ENCODE measurements at regions not wholly inside any gene's neighbourhood (a gene's known extent, or its start where the extent isn't known, plus 50 kb on each side); places are given as distances from the start of the nearest gene placed in this dataset.

- intact Hi-C loops (cut with DNase I), result no loop called here
These were observed 775.4 kb upstream of the CDH2 start for GRCh38 chr18:28952339-28952738.

GRCh38 chr18:28947900-28948299 lies 771.0 kb upstream of the CDH2 start:
- TF ChIP-seq CTCF (IDR thresholded peaks at IDR 0.05), result no peak
- intact Hi-C loops (cut with DNase I), result no loop called here

More at GRCh38 chr18:28952339-28952738, 775.4 kb upstream of the CDH2 start:
- Histone ChIP-seq H3K4me1 (no peaks in the 10 kb centered on the region), H3K27me3 (no peaks in the 10 kb centered on the region), H3K36me3 (no peaks in the 10 kb centered on the region), H3K4me3 (no peak overlapping the region), H3K27ac (no peak overlapping the region), H3K9ac (ENCODE audit: low read depth in 2 of 2, low read length in 2 of 2) (no peak overlapping the region), H3K9me3 (no peaks in the 10 kb centered on the region)
- no peak for DNase-seq
- TF ChIP-seq CTCF (IDR thresholded peaks at IDR 0.05), result no peak

GRCh38 chr18:28946471-28946870 lies 769.5 kb upstream of the CDH2 start:
- H3K27ac ChIP-seq, result no peak overlapping the region
- H3K4me1 ChIP-seq, result no peaks in the 10 kb centered on the region
- no peak overlapping the region for H3K9ac ChIP-seq (ENCODE audit: low read depth in 2 of 2, low read length in 2 of 2)
- H3K36me3 ChIP-seq, result no peaks in the 10 kb centered on the region
- no peaks in the 10 kb centered on the region for H3K27me3 ChIP-seq
- H3K9me3 ChIP-seq, result no peaks in the 10 kb centered on the region
- intact Hi-C loops (cut with DNase I), result no loop called here
- TF ChIP-seq CTCF (IDR thresholded peaks at IDR 0.05), result no peak
- H3K4me3 ChIP-seq, result no peak overlapping the region
- no peak for DNase-seq

More at GRCh38 chr18:28947900-28948299, 771.0 kb upstream of the CDH2 start:
- Histone ChIP-seq H3K27me3 (no peaks in the 10 kb centered on the region), H3K4me3 (no peak overlapping the region), H3K27ac (no peak overlapping the region), H3K36me3 (no peaks in the 10 kb centered on the region), H3K9me3 (no peaks in the 10 kb centered on the region), H3K9ac (ENCODE audit: low read depth in 2 of 2, low read length in 2 of 2) (no peak overlapping the region), H3K4me1 (no peaks in the 10 kb centered on the region)
- DNase-seq, result no peak

GRCh38 chr18:28922936-28923335 lies 746.0 kb upstream of the CDH2 start:
- no peaks in the 10 kb centered on the region for H3K27me3 ChIP-seq
- no peaks in the 10 kb centered on the region for H3K36me3 ChIP-seq
- H3K9ac ChIP-seq (ENCODE audit: low read depth in 2 of 2, low read length in 2 of 2), result no peak overlapping the region
- H3K9me3 ChIP-seq, result no peaks in the 10 kb centered on the region
- no peaks in the 10 kb centered on the region for H3K4me1 ChIP-seq
- DNase-seq, result no peak
- no peak overlapping the region for H3K27ac ChIP-seq
- intact Hi-C loops (cut with DNase I), result no loop called here
- TF ChIP-seq CTCF (IDR thresholded peaks at IDR 0.05), result no peak
- no peak overlapping the region for H3K4me3 ChIP-seq

GRCh38 chr18:28916456-28916855 lies 739.5 kb upstream of the CDH2 start:
- TF ChIP-seq CTCF (IDR thresholded peaks at IDR 0.05), result no peak
- Histone ChIP-seq H3K27ac (no peak overlapping the region), H3K4me3 (no peak overlapping the region), H3K4me1 (no peaks in the 10 kb centered on the region), H3K9me3 (no peaks in the 10 kb centered on the region), H3K27me3 (no peaks in the 10 kb centered on the region), H3K9ac (ENCODE audit: low read depth in 2 of 2, low read length in 2 of 2) (no peak overlapping the region), H3K36me3 (no peaks in the 10 kb centered on the region)
- intact Hi-C loops (cut with DNase I), result no loop called here
- no peak for DNase-seq

- intact Hi-C loops (cut with DNase I), result no loop called here
- no peaks in the 10 kb centered on the region for H3K27me3 ChIP-seq
These were observed 728.6 kb upstream of the CDH2 start for GRCh38 chr18:28905509-28905908.

More at GRCh38 chr18:28905509-28905908, 728.6 kb upstream of the CDH2 start:
- Histone ChIP-seq H3K36me3 (no peaks in the 10 kb centered on the region), H3K27ac (no peak overlapping the region), H3K9me3 (no peaks in the 10 kb centered on the region), H3K4me3 (no peak overlapping the region), H3K9ac (ENCODE audit: low read depth in 2 of 2, low read length in 2 of 2) (no peak overlapping the region), H3K4me1 (no peaks in the 10 kb centered on the region)
- no peak for DNase-seq
- no peak for TF ChIP-seq CTCF (IDR thresholded peaks at IDR 0.05)

Measured in colonic mucosa (tissue), 4 donors.